ENCODE measurements at regions not wholly inside any gene's neighbourhood (a gene's known extent, or its start where the extent isn't known, plus 50 kb on each side); places are given as distances from the start of the nearest gene placed in this dataset.

DNA sequence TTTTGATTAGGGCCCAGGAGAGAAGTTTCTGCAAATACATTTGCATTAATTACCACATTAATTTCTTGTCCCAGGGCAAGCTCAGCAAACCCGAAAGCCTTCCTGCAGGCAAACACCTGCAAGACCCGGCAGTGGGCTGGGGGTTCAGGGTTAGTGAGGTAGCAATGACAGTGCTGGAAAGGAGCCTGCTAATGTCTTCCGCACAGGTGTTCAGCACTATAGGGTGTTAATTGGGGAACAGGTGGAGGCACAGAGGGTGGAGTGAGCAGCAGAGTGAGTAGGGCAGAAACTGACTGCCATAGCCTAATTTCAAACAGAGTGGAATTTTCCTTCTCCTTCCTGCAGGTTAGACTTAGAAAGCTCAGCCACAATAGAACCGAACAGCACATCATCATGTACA lies 50.9 kb upstream of the UBASH3B start:
- DNase-seq: no peak
- TF ChIP-seq EP300 (IDR thresholded peaks at IDR 0.05) (no peak), POLR2A (IDR thresholded peaks at IDR 0.05) (no peak), POLR2AphosphoS5 (IDR thresholded peaks at IDR 0.05) (no peak)
- TF ChIP-seq, protein P1, sequence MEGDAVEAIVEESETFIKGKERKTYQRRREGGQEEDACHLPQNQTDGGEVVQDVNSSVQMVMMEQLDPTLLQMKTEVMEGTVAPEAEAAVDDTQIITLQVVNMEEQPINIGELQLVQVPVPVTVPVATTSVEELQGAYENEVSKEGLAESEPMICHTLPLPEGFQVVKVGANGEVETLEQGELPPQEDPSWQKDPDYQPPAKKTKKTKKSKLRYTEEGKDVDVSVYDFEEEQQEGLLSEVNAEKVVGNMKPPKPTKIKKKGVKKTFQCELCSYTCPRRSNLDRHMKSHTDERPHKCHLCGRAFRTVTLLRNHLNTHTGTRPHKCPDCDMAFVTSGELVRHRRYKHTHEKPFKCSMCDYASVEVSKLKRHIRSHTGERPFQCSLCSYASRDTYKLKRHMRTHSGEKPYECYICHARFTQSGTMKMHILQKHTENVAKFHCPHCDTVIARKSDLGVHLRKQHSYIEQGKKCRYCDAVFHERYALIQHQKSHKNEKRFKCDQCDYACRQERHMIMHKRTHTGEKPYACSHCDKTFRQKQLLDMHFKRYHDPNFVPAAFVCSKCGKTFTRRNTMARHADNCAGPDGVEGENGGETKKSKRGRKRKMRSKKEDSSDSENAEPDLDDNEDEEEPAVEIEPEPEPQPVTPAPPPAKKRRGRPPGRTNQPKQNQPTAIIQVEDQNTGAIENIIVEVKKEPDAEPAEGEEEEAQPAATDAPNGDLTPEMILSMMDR (IDR thresholded peaks at IDR 0.05): no peak
- H3K4me1 ChIP-seq: no peaks in the 10 kb centered on the region
- H3K9me3 ChIP-seq: no peaks in the 10 kb centered on the region
- no peak overlapping the region for H3K27ac ChIP-seq
- no peaks in the 10 kb centered on the region for H3K36me3 ChIP-seq
- intact Hi-C loops (cut with DNase I; ENCODE audit: low total_unique reads): no loop called here
- H3K27me3 ChIP-seq: no peaks in the 10 kb centered on the region
- no peak overlapping the region for H3K4me3 ChIP-seq
- 85 to 94% (median 89%) methylated on average over 4 of the region's 4 CpGs for WGBS, 5 donors

DNA sequence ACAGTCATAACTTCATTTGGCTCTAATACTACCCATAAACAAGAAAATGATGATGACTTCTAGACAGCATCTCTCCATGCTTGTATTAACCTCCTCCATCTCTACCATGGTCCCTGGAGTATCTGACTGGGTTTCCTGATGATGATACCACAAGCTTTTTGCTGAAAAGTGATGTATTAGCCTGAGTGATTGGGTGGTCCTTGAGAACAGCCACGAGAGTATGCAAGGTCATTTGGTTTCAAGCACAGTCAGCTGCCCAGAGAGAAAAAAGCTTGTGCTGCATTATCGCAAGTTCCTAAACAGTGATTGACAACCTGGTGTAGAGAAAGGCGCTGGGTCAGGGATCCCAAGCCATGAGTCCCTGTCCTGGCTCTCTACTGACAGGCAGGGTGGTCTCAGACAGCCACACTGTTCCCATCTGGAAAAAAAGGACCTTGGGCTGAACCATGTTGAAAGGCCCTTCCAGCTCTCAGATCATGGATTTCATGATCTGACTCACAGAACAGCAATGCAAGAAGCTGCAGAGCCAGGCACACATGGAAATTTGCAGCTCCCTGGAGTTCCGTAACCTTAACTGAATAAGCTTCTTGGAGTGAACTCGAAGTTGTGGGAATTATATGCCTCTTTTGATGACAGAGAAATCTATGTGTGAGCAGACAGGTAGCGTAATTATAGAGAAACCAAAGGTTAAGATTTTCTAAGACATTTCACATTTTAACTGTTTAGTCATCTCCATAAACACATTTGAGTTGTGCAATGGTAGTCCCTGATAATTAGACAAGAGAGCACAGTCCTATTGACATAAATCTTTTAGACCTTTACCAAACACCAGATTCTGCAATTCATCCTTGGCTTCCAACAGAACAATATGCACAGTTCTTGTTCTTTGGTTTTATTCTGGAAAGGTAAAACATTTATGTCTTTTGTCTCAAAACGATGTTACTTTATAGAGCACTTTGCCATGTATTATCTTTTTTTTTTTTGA lies 54.1 kb upstream of the UBASH3B start:
- Histone ChIP-seq H3K27ac (no peak overlapping the region), H3K27me3 (peaks cover 0 to 7% (median under 1%) of the 10 kb centered on the region in 3 donors), H3K9me3 (no peaks in the 10 kb centered on the region), H3K4me3 (no peak overlapping the region), H3K4me1 (no peaks in the 10 kb centered on the region), H3K36me3 (no peaks in the 10 kb centered on the region)
- TF ChIP-seq POLR2A (IDR thresholded peaks at IDR 0.05) (no peak), POLR2AphosphoS5 (IDR thresholded peaks at IDR 0.05) (no peak), EP300 (IDR thresholded peaks at IDR 0.05) (no peak)
- TF ChIP-seq, protein P1 (IDR thresholded peaks at IDR 0.05): no peak
- DNase-seq: peak in 1 of 2 donors; percentile 41
- 63 to 71% (median 65%) methylated on average over 7 of the region's 7 CpGs for WGBS, 5 donors
- intact Hi-C loops (cut with DNase I; ENCODE audit: low total_unique reads): no loop called here

DNA sequence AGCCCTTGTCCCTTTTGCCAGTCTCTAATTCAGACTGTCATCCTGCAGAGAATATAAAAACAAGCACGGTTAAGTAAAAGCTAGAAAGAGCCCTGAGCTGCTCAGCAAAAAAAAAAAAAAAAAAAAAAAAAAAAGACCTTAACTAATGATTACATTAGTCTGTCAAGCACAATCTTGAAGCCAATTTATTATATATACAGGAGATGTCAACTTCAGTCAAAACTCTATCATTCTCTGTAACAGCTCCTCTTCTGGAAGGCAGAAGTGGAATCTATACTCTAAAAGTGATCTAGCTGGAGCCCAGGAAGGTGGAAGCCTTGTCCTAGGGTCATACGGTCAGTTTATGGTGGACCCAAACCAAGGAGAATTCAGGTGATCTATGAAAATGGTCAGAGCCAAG lies 55.2 kb upstream of the UBASH3B start:
- H3K4me1 ChIP-seq: no peaks in the 10 kb centered on the region
- no peak overlapping the region for H3K4me3 ChIP-seq
- DNase-seq: no peak
- intact Hi-C loops (cut with DNase I; ENCODE audit: low total_unique reads): no loop called here
- H3K9me3 ChIP-seq: no peaks in the 10 kb centered on the region
- peaks cover 0 to 7% (median 3%) of the 10 kb centered on the region in 3 donors for H3K27me3 ChIP-seq
- WGBS, 5 donors: 78 to 90% (median 80%) methylated on average over 2 of the region's 2 CpGs
- H3K27ac ChIP-seq: no peak overlapping the region
- no peak for TF ChIP-seq POLR2A (IDR thresholded peaks at IDR 0.05)
- TF ChIP-seq POLR2AphosphoS5 (IDR thresholded peaks at IDR 0.05): no peak
- TF ChIP-seq, protein P1 (IDR thresholded peaks at IDR 0.05): no peak
- TF ChIP-seq EP300 (IDR thresholded peaks at IDR 0.05): no peak
- no peaks in the 10 kb centered on the region for H3K36me3 ChIP-seq

DNA sequence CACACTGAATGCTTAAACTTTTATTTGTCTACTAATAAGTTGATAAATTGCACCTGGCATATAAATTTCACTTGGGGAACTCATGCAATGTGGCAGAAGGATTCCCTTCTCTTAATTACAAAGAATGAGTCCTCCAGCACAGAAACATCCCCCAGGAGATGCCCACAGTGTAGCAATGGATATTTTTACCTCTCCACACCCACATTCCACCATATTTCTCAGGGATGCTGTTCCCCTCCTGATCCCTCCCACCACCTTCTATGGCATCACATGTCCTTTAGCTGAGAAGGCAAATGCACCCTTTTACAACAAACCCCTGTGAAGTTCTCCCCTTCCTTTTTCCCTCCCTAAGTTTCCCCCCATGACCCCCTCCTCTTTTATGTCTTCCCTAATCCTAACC lies 56.1 kb upstream of the UBASH3B start:
- no peaks in the 10 kb centered on the region for H3K4me1 ChIP-seq
- no peak for DNase-seq
- TF ChIP-seq, protein P1 (IDR thresholded peaks at IDR 0.05): no peak
- TF ChIP-seq EP300 (IDR thresholded peaks at IDR 0.05) (no peak), POLR2AphosphoS5 (IDR thresholded peaks at IDR 0.05) (no peak)
- no peak overlapping the region for H3K27ac ChIP-seq
- intact Hi-C loops (cut with DNase I; ENCODE audit: low total_unique reads): no loop called here
- H3K9me3 ChIP-seq: no peaks in the 10 kb centered on the region
- H3K36me3 ChIP-seq: no peaks in the 10 kb centered on the region
- H3K4me3 ChIP-seq: no peak overlapping the region
- H3K27me3 ChIP-seq: peaks cover 0 to 7% (median 3%) of the 10 kb centered on the region in 3 donors

Data from stomach (tissue), 8 donors.